ENCODE measurements at regions not wholly inside any gene's neighbourhood (a gene's known extent, or its start where the extent isn't known, plus 50 kb on each side); places are given as distances from the start of the nearest gene placed in this dataset.
A peak's percentile ranks its signal among the peaks of the same experiment; 100 is the strongest.
"Not testable (repeated sequence)": the region's sequence is repeated elsewhere in the genome, so short reads cannot be mapped to it uniquely, and the experiment has no call there.

GRCh38 chr4:12375805-12376204 is 947.1 kb upstream of the HS3ST1 start:
- no peaks in the 10 kb centered on the region for H3F3A ChIP-seq (ENCODE audit: insufficient read depth, low read length, poor library complexity, severe bottlenecking)
- H3K9me2 ChIP-seq (ENCODE audit: insufficient read depth, low read length) = no peaks in the 10 kb centered on the region
- H3K9ac ChIP-seq (ENCODE audit: low read length) = no peak overlapping the region
- peak; percentile 57 for TF ChIP-seq REST (IDR thresholded peaks at IDR 0.05; ENCODE audit: borderline replicate concordance)
- TF ChIP-seq EZH2 (IDR thresholded peaks at IDR 0.05; ENCODE audit: borderline replicate concordance, insufficient read depth, low read length, poor library complexity, severe bottlenecking) = no peak
- no peak for TF ChIP-seq CTCF (IDR thresholded peaks at IDR 0.05; ENCODE audit: poor library complexity, severe bottlenecking)
- TF ChIP-seq TAF1 (IDR thresholded peaks at IDR 0.05; ENCODE audit: low read depth) = no peak
- no peak for TF ChIP-seq RAD21 (conservative IDR thresholded peaks at IDR 0.05)
- no peak for TF ChIP-seq MXI1 (conservative IDR thresholded peaks at IDR 0.05; ENCODE audit: poor library complexity, severe bottlenecking)
- TF ChIP-seq POLR2AphosphoS5 (IDR thresholded peaks at IDR 0.05) = peak; percentile 91
- peak; percentile 95 for TF ChIP-seq EP300 (conservative IDR thresholded peaks at IDR 0.05; ENCODE audit: poor library complexity, severe bottlenecking)
- no peak for TF ChIP-seq SMC3 (conservative IDR thresholded peaks at IDR 0.05; ENCODE audit: poor library complexity)
- H3K27me3 ChIP-seq (ENCODE audit: insufficient read depth, low read depth, low read length) = no peaks in the 10 kb centered on the region
- no peak overlapping the region for H3K4me2 ChIP-seq (ENCODE audit: low read length)
- no peaks in the 10 kb centered on the region for H3K79me2 ChIP-seq (replicated peaks; ENCODE audit: insufficient read depth, low read length)
- no peaks in the 10 kb centered on the region for H4K20me1 ChIP-seq (ENCODE audit: insufficient read depth)
- no peak overlapping the region for H2AFZ ChIP-seq (ENCODE audit: low read depth, low read length)
- H3K4me3 ChIP-seq (ENCODE audit: low read length) = no peak overlapping the region
- H3K36me3 ChIP-seq (ENCODE audit: insufficient read depth, low read length) = no peaks in the 10 kb centered on the region
- H3K9me3 ChIP-seq (ENCODE audit: low read length) = no peaks in the 10 kb centered on the region
- H3K27ac ChIP-seq (ENCODE audit: low read length) = no peak overlapping the region

GRCh38 chr4:12365869-12366268 is 937.2 kb upstream of the HS3ST1 start:
- H3K36me3 ChIP-seq (ENCODE audit: insufficient read depth, low read length); H3K9ac ChIP-seq (ENCODE audit: low read length); H3K27ac ChIP-seq (ENCODE audit: low read length); H3K9me3 ChIP-seq (ENCODE audit: low read length); H3K9me2 ChIP-seq (ENCODE audit: insufficient read depth, low read length); H4K20me1 ChIP-seq (ENCODE audit: insufficient read depth); H2AFZ ChIP-seq (ENCODE audit: low read depth, low read length); H3K79me2 ChIP-seq (replicated peaks; ENCODE audit: insufficient read depth, low read length); H3K4me2 ChIP-seq (ENCODE audit: low read length); H3K4me3 ChIP-seq (ENCODE audit: low read length); H3K27me3 ChIP-seq (ENCODE audit: insufficient read depth, low read depth, low read length); H3F3A ChIP-seq (ENCODE audit: insufficient read depth, low read length, poor library complexity, severe bottlenecking): not testable (repeated sequence)

- no peaks in the 10 kb centered on the region for H3K36me3 ChIP-seq (ENCODE audit: insufficient read depth, low read length)
- no peaks in the 10 kb centered on the region for H4K20me1 ChIP-seq (ENCODE audit: insufficient read depth)
- no peaks in the 10 kb centered on the region for H3K9me2 ChIP-seq (ENCODE audit: insufficient read depth, low read length)
- H3F3A ChIP-seq (ENCODE audit: insufficient read depth, low read length, poor library complexity, severe bottlenecking) = no peaks in the 10 kb centered on the region
- no peak overlapping the region for H2AFZ ChIP-seq (ENCODE audit: low read depth, low read length)
- H3K4me2 ChIP-seq (ENCODE audit: low read length) = no peak overlapping the region
- H3K9ac ChIP-seq (ENCODE audit: low read length) = no peak overlapping the region
- no peaks in the 10 kb centered on the region for H3K27me3 ChIP-seq (ENCODE audit: insufficient read depth, low read depth, low read length)
- H3K27ac ChIP-seq (ENCODE audit: low read length) = no peak overlapping the region
- H3K4me3 ChIP-seq (ENCODE audit: low read length) = no peak overlapping the region
- TF ChIP-seq RAD21 (conservative IDR thresholded peaks at IDR 0.05) = no peak
- TF ChIP-seq SMC3 (conservative IDR thresholded peaks at IDR 0.05; ENCODE audit: poor library complexity) = no peak
- no peak for TF ChIP-seq REST (IDR thresholded peaks at IDR 0.05; ENCODE audit: borderline replicate concordance)
- TF ChIP-seq TAF1 (IDR thresholded peaks at IDR 0.05; ENCODE audit: low read depth) = no peak
- TF ChIP-seq CTCF (IDR thresholded peaks at IDR 0.05; ENCODE audit: poor library complexity, severe bottlenecking) = no peak
- TF ChIP-seq MXI1 (conservative IDR thresholded peaks at IDR 0.05; ENCODE audit: poor library complexity, severe bottlenecking) = no peak
- TF ChIP-seq EP300 (conservative IDR thresholded peaks at IDR 0.05; ENCODE audit: poor library complexity, severe bottlenecking) = no peak
- no peak for TF ChIP-seq POLR2AphosphoS5 (IDR thresholded peaks at IDR 0.05)
- no peaks in the 10 kb centered on the region for H3K79me2 ChIP-seq (replicated peaks; ENCODE audit: insufficient read depth, low read length)
- no peaks in the 10 kb centered on the region for H3K9me3 ChIP-seq (ENCODE audit: low read length)
Measured at GRCh38 chr4:12360391-12360790, 931.7 kb upstream of the HS3ST1 start.
